Smooth muscle cell (in vitro differentiated cells): ENCODE measurements at regions not wholly inside any gene's neighbourhood (a gene's known extent, or its start where the extent isn't known, plus 50 kb on each side); places are given as distances from the start of the nearest gene placed in this dataset.
A peak's percentile ranks its signal among the peaks of the same experiment; 100 is the strongest.

Source experiments
- DNase-seq: peaks from one replicate; lab custom pipeline; 2025; ENCODE audit not compliant: unreplicated experiment; lab: John Stamatoyannopoulos, UW
- H2AFZ ChIP-seq: fragments of 200-600 bp; sonication (generic); 2 replicates; pipeline ENCODE4 v1.6.0; 2016; ENCODE audit warnings: antibody characterized with exemption, low read depth, mild to moderate bottlenecking
- H3F3A ChIP-seq: fragments of 200-600 bp; sonication (generic); 2 replicates; pipeline ENCODE4 v1.6.0; 2017; ENCODE audit warnings: antibody characterized with exemption, low read depth
- H3K27ac ChIP-seq: fragments of 200-600 bp; sonication (generic); 2 replicates; pipeline ENCODE4 v1.5.1; 2016; ENCODE audit warnings: low read depth, mild to moderate bottlenecking
- H3K27me3 ChIP-seq: fragments of 200-600 bp; sonication (generic); 2 replicates; pipeline ENCODE4 v1.6.1; 2016; ENCODE audit warnings: low read depth, mild to moderate bottlenecking
- H3K36me3 ChIP-seq: fragments of 200-600 bp; sonication (generic); 2 replicates; pipeline ENCODE4 v1.5.1; 2016; ENCODE audit warnings: low read depth
- H3K4me1 ChIP-seq: fragments of 200-600 bp; sonication (generic); 2 replicates; pipeline ENCODE4 v1.5.1; 2016; ENCODE audit warnings: low read depth
- H3K4me2 ChIP-seq: fragments of 200-600 bp; sonication (generic); 2 replicates; pipeline ENCODE4 v1.6.0; 2016; ENCODE audit warnings: mild to moderate bottlenecking
- H3K4me3 ChIP-seq: fragments of 200-600 bp; sonication (generic); 2 replicates; pipeline ENCODE4 v1.5.1; 2016; ENCODE audit warnings: mild to moderate bottlenecking
- H3K79me2 ChIP-seq: fragments of 200-600 bp; sonication (generic); 2 replicates; pipeline ENCODE4 v1.6.0; 2016; ENCODE audit warnings: low read depth, mild to moderate bottlenecking
- H3K9ac ChIP-seq: fragments of 200-600 bp; sonication (generic); 2 replicates; pipeline ENCODE4 v1.6.0; 2016; ENCODE audit warnings: low read depth
- H3K9me3 ChIP-seq: fragments of 200-600 bp; sonication (generic); replicated peaks from 2 replicates; pipeline ENCODE4 v1.5.1; 2016; ENCODE audit warnings: low read depth
- H4K20me1 ChIP-seq: fragments of 200-600 bp; sonication (generic); 2 replicates; pipeline ENCODE4 v1.6.0; 2016; ENCODE audit warnings: low read depth
- WGBS: methylation state at CpG from one replicate; pipeline ENCODE4 v1.1.7; 2016; ENCODE audit warnings: low lambda C conversion rate; 5-methylcytosine and 5-hydroxymethylcytosine counted together
- TF ChIP-seq, protein P1 (sequence below): fragments of 200-600 bp; sonication (generic); IDR thresholded peaks from 2 replicates; pipeline ENCODE4 v1.5.1; 2017; ENCODE audit warnings: borderline replicate concordance, mild to moderate bottlenecking, antibody characterized with exemption; ENCODE audit not compliant: insufficient read depth, poor library complexity, severe bottlenecking

DNA sequence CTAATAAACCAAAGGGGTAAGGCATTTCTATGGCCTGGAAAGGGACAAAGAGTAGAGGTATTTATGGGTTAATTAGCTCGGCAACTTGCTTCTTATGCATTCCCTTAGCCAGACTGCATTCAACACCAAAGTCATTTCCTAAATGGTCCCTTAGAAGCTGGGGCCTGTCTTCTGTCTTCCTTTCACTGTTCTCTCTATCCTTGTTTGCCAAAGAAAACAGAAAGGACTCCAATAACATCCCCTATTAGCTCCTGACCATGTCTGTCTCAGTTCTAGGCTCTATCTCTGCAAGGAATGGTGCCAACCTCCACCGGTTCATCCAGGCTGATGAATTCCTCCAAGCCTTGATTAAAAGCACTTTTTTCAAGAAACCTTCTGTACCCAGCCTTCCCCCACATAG, 123.5 kb downstream of the KCTD12 start:
- H3K79me2 ChIP-seq = no peaks in the 10 kb centered on the region
- no peaks in the 10 kb centered on the region for H3K27me3 ChIP-seq
- H3F3A ChIP-seq = no peaks in the 10 kb centered on the region
- H3K4me1 ChIP-seq = no peaks in the 10 kb centered on the region
- TF ChIP-seq, protein P1, sequence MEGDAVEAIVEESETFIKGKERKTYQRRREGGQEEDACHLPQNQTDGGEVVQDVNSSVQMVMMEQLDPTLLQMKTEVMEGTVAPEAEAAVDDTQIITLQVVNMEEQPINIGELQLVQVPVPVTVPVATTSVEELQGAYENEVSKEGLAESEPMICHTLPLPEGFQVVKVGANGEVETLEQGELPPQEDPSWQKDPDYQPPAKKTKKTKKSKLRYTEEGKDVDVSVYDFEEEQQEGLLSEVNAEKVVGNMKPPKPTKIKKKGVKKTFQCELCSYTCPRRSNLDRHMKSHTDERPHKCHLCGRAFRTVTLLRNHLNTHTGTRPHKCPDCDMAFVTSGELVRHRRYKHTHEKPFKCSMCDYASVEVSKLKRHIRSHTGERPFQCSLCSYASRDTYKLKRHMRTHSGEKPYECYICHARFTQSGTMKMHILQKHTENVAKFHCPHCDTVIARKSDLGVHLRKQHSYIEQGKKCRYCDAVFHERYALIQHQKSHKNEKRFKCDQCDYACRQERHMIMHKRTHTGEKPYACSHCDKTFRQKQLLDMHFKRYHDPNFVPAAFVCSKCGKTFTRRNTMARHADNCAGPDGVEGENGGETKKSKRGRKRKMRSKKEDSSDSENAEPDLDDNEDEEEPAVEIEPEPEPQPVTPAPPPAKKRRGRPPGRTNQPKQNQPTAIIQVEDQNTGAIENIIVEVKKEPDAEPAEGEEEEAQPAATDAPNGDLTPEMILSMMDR = no peak
- no peak overlapping the region for H3K4me3 ChIP-seq
- no peaks in the 10 kb centered on the region for H3K9me3 ChIP-seq
- 33% methylated on average over 2 of the region's 2 CpGs for WGBS
- H3K9ac ChIP-seq = no peak overlapping the region
- no peak for DNase-seq
- H3K36me3 ChIP-seq = no peaks in the 10 kb centered on the region
- H4K20me1 ChIP-seq = no peaks in the 10 kb centered on the region
- peak overlapping the region; percentile 35 for H2AFZ ChIP-seq
- H3K27ac ChIP-seq = no peak overlapping the region
- H3K4me2 ChIP-seq = no peak overlapping the region

GRCh38 chr13:76759877-76760276, 126.3 kb downstream of the KCTD12 start:
- no peaks in the 10 kb centered on the region for H3K79me2 ChIP-seq
- H3K27me3 ChIP-seq = no peaks in the 10 kb centered on the region
- no peak overlapping the region for H3K9ac ChIP-seq
- no peaks in the 10 kb centered on the region for H3K36me3 ChIP-seq
- H3K9me3 ChIP-seq = no peaks in the 10 kb centered on the region
- no peak overlapping the region for H3K27ac ChIP-seq
- TF ChIP-seq, protein P1 = no peak
- H3F3A ChIP-seq = no peaks in the 10 kb centered on the region
- H4K20me1 ChIP-seq = no peaks in the 10 kb centered on the region
- no peaks in the 10 kb centered on the region for H3K4me1 ChIP-seq
- no peak overlapping the region for H3K4me2 ChIP-seq
- 92% methylated on average over 1 of the region's 1 CpG for WGBS
- no peak for DNase-seq
- no peak overlapping the region for H2AFZ ChIP-seq
- H3K4me3 ChIP-seq = no peak overlapping the region

DNA sequence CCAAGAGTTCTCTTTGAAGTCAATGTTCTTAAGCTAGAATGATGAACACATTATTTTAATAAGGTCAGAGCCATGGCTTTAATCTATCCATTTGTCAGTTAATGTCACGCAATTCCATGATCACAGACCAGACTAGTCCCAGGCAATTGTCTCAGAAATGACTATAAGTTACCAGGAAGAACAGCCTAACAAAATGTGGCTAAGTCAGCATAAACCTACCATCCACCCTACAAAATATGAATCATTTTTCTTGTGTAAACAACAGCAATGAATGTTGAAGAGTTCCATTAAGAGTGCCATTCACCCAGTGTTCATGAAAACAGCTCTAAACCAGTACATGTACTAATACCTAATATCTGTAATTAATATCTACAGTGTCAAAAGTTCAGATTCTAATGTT, 127.5 kb downstream of the KCTD12 start:
- Histone ChIP-seq H3K4me3 (no peak overlapping the region), H3K36me3 (no peaks in the 10 kb centered on the region), H3F3A (no peaks in the 10 kb centered on the region), H2AFZ (no peak overlapping the region), H3K9me3 (no peaks in the 10 kb centered on the region), H3K27ac (peak overlapping the region; percentile 14), H3K79me2 (no peaks in the 10 kb centered on the region), H3K4me1 (no peaks in the 10 kb centered on the region), H3K4me2 (no peak overlapping the region), H3K27me3 (no peaks in the 10 kb centered on the region), H3K9ac (no peak overlapping the region), H4K20me1 (no peaks in the 10 kb centered on the region)
- 69% methylated on average over 1 of the region's 1 CpG for WGBS
- DNase-seq = no peak
- TF ChIP-seq, protein P1 = no peak

- Histone ChIP-seq H4K20me1 (no peaks in the 10 kb centered on the region), H3K4me2 (no peak overlapping the region), H3K4me1 (no peaks in the 10 kb centered on the region), H3K27me3 (no peaks in the 10 kb centered on the region), H3F3A (no peaks in the 10 kb centered on the region), H3K79me2 (no peaks in the 10 kb centered on the region), H3K9me3 (no peaks in the 10 kb centered on the region), H3K27ac (peak overlapping the region; percentile 14), H3K4me3 (no peak overlapping the region), H3K9ac (no peak overlapping the region), H3K36me3 (no peaks in the 10 kb centered on the region), H2AFZ (no peak overlapping the region)
- no peak for DNase-seq
- TF ChIP-seq, protein P1 = no peak
These were observed 127.9 kb downstream of the KCTD12 start for GRCh38 chr13:76758257-76758656.
